Endothelial cell of umbilical vein (primary cell): ENCODE measurements at regions not wholly inside any gene's neighbourhood (a gene's known extent, or its start where the extent isn't known, plus 50 kb on each side); places are given as distances from the start of the nearest gene placed in this dataset.

Experiments
- BruUV-seq: library from RNA; stranded (reverse); fragments of 400-500 nt; replicated peaks from 2 replicates; lab custom pipeline; 2021; lab: Mats Ljungman, UMichigan
- CTCF ChIA-PET: fragments of 300-600, 350-600 bp; sonication (Branson Sonifier 250); formaldehyde crosslinking; loops from one replicate; lab custom pipeline; 2021; ENCODE audit warnings: antibody characterized with exemption, inconsistent platforms; lab: Charles Lee
- POLR2A ChIA-PET: fragments of 300-600, 350-600 bp; sonication (Branson Sonifier 250); formaldehyde crosslinking; loops from one replicate; lab custom pipeline; 2021; ENCODE audit warnings: antibody characterized with exemption, inconsistent platforms; lab: Charles Lee
- DNase-seq: peaks from one replicate; pipeline ENCODE4 v3.0.0-alpha.2; 2011; ENCODE audit warnings: low read depth, low spot score
- FAIRE-seq: peaks from 2 replicates; lab custom pipeline; 2011; peaks lifted over from hg19 to GRCh38; lab: Jason Lieb, UNC
- H2AFZ ChIP-seq: 2 replicates; pipeline ENCODE4 v1.6.0; 2012; ENCODE audit warnings: low read depth, low read length, control low read depth, inconsistent platforms
- H3K27ac ChIP-seq: 2 replicates; pipeline ENCODE4 v1.5.1; 2011; ENCODE audit warnings: low read depth, mild to moderate bottlenecking, control low read depth, low read length, moderate library complexity; ENCODE audit not compliant: insufficient read depth
- H3K27me3 ChIP-seq, 2 experiments: 2 replicates each; pipeline versions ENCODE4 v1.6.0 to v1.6.1; 2011; ENCODE audit warnings: low read length in 2 of 2, mixed read lengths in 1 of 2; ENCODE audit not compliant: control insufficient read depth in 2 of 2, insufficient read depth in 2 of 2
- H3K36me3 ChIP-seq, 2 experiments: 2 replicates in 1 of 2; 3 replicates in 1 of 2; pipeline ENCODE4 v1.5.1; 2011; ENCODE audit warnings: low read length in 2 of 2, mild to moderate bottlenecking in 1 of 2, moderate library complexity in 1 of 2; ENCODE audit not compliant: control insufficient read depth in 2 of 2, insufficient read depth in 2 of 2; ENCODE audit errors: extremely low read depth in 1 of 2
- H3K4me1 ChIP-seq: 3 replicates; pipeline ENCODE4 v1.5.1; 2011; ENCODE audit warnings: mild to moderate bottlenecking, low read length; ENCODE audit not compliant: control insufficient read depth, insufficient read depth; ENCODE audit errors: extremely low read depth
- H3K4me2 ChIP-seq: 2 replicates; pipeline ENCODE4 v1.6.1; 2011; ENCODE audit warnings: low read length, control low read depth, mixed read lengths; ENCODE audit not compliant: insufficient read depth
- H3K4me3 ChIP-seq, 3 experiments: fragments of 200-600 bp in 1 of 3; sonication (generic), shearing (Covaris generic) in 1 of 3; replicated peaks in 1 of 3; 2 replicates each; pipeline ENCODE4 v1.5.1; 2011 to 2016; ENCODE audit warnings: control low read depth in 3 of 3, low read length in 3 of 3, mild to moderate bottlenecking in 2 of 3, inconsistent platforms in 1 of 3, low read depth in 1 of 3, moderate library complexity in 1 of 3; ENCODE audit not compliant: insufficient read depth in 1 of 3
- H3K79me2 ChIP-seq: 2 replicates; pipeline ENCODE4 v1.6.0; 2012; ENCODE audit warnings: low read length, inconsistent platforms; ENCODE audit not compliant: control insufficient read depth, insufficient read depth
- H3K9ac ChIP-seq: replicated peaks from 2 replicates; pipeline ENCODE3; 2011; ENCODE audit warnings: low read length, control low read depth; ENCODE audit not compliant: insufficient read depth; ENCODE audit errors: extremely low read depth
- H3K9me1 ChIP-seq: replicated peaks from 3 replicates; pipeline ENCODE4 v1.6.0; 2011; ENCODE audit warnings: mild to moderate bottlenecking, low read length; ENCODE audit not compliant: control insufficient read depth, insufficient read depth; ENCODE audit errors: extremely low read depth
- H3K9me3 ChIP-seq: replicated peaks from 2 replicates; pipeline ENCODE4 v1.5.1; 2012; ENCODE audit warnings: low read length, inconsistent platforms; ENCODE audit not compliant: control insufficient read depth, insufficient read depth
- H4K20me1 ChIP-seq: replicated peaks from 2 replicates; pipeline ENCODE3; 2011; ENCODE audit warnings: mild to moderate bottlenecking, low read length; ENCODE audit not compliant: control insufficient read depth, insufficient read depth; ENCODE audit errors: extremely low read depth
- CTCF ChIP-seq, 2 donors: IDR thresholded peaks; 1 replicate in 1 of 2; 2 replicates in 1 of 2; pipeline ENCODE4 v1.5.1; 2011; ENCODE audit warnings: low read length in 2 of 2, mild to moderate bottlenecking in 2 of 2, moderate library complexity in 2 of 2, control low read depth in 1 of 2, inconsistent platforms in 1 of 2, low read depth in 1 of 2; ENCODE audit not compliant: insufficient read depth in 1 of 2; ENCODE audit errors: extremely low read depth in 1 of 2
- FOS ChIP-seq: IDR thresholded peaks from 2 replicates; pipeline ENCODE4 v1.6.1; 2011; ENCODE audit warnings: mild to moderate bottlenecking, low read length, moderate library complexity, borderline replicate concordance; ENCODE audit not compliant: insufficient read depth
- GATA2 ChIP-seq: IDR thresholded peaks from 2 replicates; pipeline ENCODE4 v1.7.0; 2011; ENCODE audit warnings: low read depth, mild to moderate bottlenecking, moderate library complexity, mixed read lengths, low read length; ENCODE audit not compliant: insufficient read length, insufficient read depth
- POLR2AphosphoS5 ChIP-seq: IDR thresholded peaks from 2 replicates; pipeline ENCODE4 v1.6.1; 2012; ENCODE audit warnings: low read depth, mild to moderate bottlenecking, control low read depth, low read length, moderate library complexity; ENCODE audit not compliant: insufficient read depth
- dilution Hi-C: fragments of 300-500 bp; cut with MboI; formaldehyde crosslinking; loops from one replicate; pipeline ENCODE4 v1.15.0; 2019; ENCODE audit warnings: low sequenced_read_pairs; ENCODE audit not compliant: extremely low pct_ligation_motif_present
- intact Hi-C: fragments of 100-400 bp; cut with micrococcal nuclease; formaldehyde crosslinking; loops from one replicate; pipeline ENCODE4 v1.10.0; 2022

GRCh38 chr6:78268591-78269452 lies 598.5 kb upstream of the IRAK1BP1 start:
- TF ChIP-seq FOS, result no peak
- no peak for TF ChIP-seq POLR2AphosphoS5
- Histone ChIP-seq H3K9ac (no peak overlapping the region), H3K27me3 (no peaks in the 10 kb centered on the region), H2AFZ (no peak overlapping the region), H3K4me1 (no peaks in the 10 kb centered on the region), H3K36me3 (no peaks in the 10 kb centered on the region), H3K4me3 (no peak overlapping the region), H3K27ac (no peak overlapping the region), H3K9me3 (no peaks in the 10 kb centered on the region), H3K79me2 (no peaks in the 10 kb centered on the region), H3K4me2 (no peak overlapping the region), H3K9me1 (no peaks in the 10 kb centered on the region), H4K20me1 (no peaks in the 10 kb centered on the region)
- dilution Hi-C loops, result no loop called here
- no peak for FAIRE-seq
- ChIA-PET POLR2A (no interaction called here), CTCF (interaction anchor here (1.3 kb wide), 1 partner anchor 12 kb away, joined by 4 read pairs; no protein-coding TSS in a partner anchor)
- intact Hi-C loops, result no loop called here
- DNase-seq, result no peak
- BruUV-seq, result no TSS peak

- H3K27me3 ChIP-seq, result no peaks in the 10 kb centered on the region
- no peak overlapping the region for H3K27ac ChIP-seq
- H3K4me3 ChIP-seq, result no peak overlapping the region
- no peak for TF ChIP-seq CTCF (IDR thresholded peaks at IDR 0.05; ENCODE audit: extremely low read depth in 1 of 2, insufficient read depth in 1 of 2, low read depth in 1 of 2, low read length in 2 of 2)
- no peak for TF ChIP-seq GATA2
- no peaks in the 10 kb centered on the region for H3K4me1 ChIP-seq
- H3K4me2 ChIP-seq, result no peak overlapping the region
- H3K79me2 ChIP-seq, result no peaks in the 10 kb centered on the region
- H3K9me3 ChIP-seq, result no peaks in the 10 kb centered on the region
- POLR2A ChIA-PET, result no interaction called here
- FAIRE-seq, result no peak
- dilution Hi-C loops, result no loop called here
- CTCF ChIA-PET, result interaction anchor here (1.1 kb wide), 1 partner anchor 13 kb away, joined by 3 read pairs; no protein-coding TSS in a partner anchor
- no peaks in the 10 kb centered on the region for H4K20me1 ChIP-seq
- no peak overlapping the region for H2AFZ ChIP-seq
- DNase-seq, result no peak
- H3K36me3 ChIP-seq, result no peaks in the 10 kb centered on the region
- BruUV-seq, result no TSS peak
- H3K9ac ChIP-seq, result no peak overlapping the region
- no peaks in the 10 kb centered on the region for H3K9me1 ChIP-seq
- intact Hi-C loops, result no loop called here
Observed at GRCh38 chr6:78300885-78301284, 566.5 kb upstream of the IRAK1BP1 start.
